Stimulated activated naive CD4-positive, alpha-beta T cell treated with Interleukin-2 at 50 U/mL for 16 hours (primary cell): ENCODE measurements at regions not wholly inside any gene's neighbourhood (a gene's known extent, or its start where the extent isn't known, plus 50 kb on each side); places are given as distances from the start of the nearest gene placed in this dataset.
"Not testable (repeated sequence)": the region's sequence is repeated elsewhere in the genome, so short reads cannot be mapped to it uniquely, and the experiment has no call there.

Experiments used
- DNase-seq: peaks from one replicate; lab custom pipeline; 2025; lab: John Stamatoyannopoulos, UW

GRCh38 chr4:82247629-82248028 lies 126.2 kb downstream of the HNRNPD start:
- no peak for DNase-seq

GRCh38 chr4:82247171-82247570 lies 126.6 kb downstream of the HNRNPD start:
- DNase-seq, result no peak

DNA sequence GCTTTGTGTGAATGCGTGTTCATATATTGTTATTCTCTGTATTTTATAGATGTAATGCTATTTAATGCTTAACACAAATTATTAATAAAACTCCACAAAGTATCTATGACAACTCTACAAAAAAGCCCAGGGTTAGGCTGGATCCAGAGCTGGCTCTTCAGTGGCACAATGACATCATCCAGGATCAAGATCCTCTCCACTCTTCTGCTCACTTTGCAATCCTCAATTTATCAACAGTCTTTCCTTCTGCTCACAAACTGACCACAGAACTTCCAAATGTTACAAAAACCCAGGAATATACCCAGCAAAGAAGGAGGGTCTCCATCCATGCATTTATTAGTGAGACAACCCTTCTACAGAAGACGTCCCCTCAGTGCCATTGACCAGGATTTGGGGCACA lies 132.3 kb downstream of the HNRNPD start:
- DNase-seq, result no peak

- DNase-seq, result no peak
Measured at GRCh38 chr4:82240410-82240809, 133.4 kb downstream of the HNRNPD start.

GRCh38 chr4:82237142-82237541 lies 136.6 kb downstream of the HNRNPD start:
- not testable (repeated sequence) for DNase-seq

GRCh38 chr4:82235346-82235745 lies 138.4 kb downstream of the HNRNPD start:
- DNase-seq, result no peak

DNA sequence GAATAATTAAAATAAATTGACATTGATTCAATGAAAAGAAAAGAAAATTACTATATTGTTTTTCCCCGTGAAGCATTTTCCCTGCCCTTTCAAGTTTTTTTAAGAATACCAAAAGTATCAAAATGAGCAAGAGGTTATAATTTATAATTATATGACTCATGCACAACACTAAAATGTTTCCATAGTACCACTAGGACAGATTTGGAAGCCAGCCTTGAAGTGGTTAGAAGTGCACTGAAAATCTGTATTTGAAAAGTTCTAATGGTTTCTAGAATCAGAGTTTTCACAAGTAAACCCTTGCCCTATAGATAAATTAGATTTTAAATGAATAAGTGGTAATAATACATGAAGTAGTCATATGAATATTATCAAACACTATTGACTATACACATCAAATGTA lies 140.9 kb downstream of the HNRNPD start:
- DNase-seq, result no peak

DNA sequence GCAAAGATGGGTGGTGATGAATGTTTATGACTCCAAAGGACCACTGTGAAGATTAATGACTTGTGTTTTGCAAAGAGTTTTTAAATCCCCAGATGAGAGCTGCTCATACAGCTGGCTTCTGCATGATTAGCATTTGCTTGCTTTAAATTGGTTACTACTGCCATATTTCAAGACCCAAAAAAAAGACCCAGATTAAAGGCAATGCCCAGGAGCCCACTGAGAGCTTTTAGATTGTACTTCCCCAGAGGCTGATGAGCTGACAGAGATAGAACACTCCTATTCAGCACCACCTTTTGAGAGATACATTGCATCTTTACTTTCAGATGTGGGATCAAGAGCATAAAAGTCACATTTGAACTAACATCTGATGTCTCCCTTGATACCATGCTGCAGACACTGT lies 142.0 kb downstream of the HNRNPD start:
- DNase-seq, result no peak

DNA sequence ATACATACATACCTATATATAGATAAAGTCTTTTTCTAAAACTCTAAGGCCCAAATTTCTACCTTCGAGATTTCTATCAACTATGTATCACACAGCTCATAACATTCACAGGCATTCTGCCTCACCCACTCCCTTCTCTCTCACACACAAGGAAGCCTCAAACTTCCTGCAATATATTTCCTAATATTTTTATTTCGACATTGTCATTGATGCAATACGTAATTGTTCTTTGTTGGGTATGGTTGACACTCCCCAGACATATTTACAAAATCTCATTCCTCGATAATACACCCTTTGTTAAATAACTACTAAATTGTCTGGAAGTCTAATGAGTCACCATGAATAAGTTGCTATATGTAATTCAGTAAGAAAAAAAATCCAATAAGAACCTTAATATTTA lies 143.5 kb downstream of the HNRNPD start:
- DNase-seq, result no peak

DNA sequence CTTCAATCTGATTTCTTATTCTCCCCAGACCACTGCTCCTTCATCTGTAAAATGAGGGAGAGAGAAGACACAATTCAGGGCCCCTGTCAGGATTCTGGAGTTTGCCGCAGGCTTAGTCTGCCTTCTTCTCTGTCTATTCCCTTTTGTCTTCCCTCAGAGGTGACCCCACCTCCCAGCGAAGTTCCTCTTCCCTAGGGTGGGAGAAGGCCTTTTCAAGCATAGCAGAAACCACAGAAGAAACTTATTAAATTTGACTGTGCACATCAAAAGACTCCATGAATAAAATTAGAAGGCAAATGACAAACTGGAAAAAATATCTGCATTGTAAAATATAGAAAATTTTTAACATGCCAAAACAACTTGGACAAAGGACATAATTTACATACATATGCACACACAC lies 148.8 kb downstream of the HNRNPD start:
- DNase-seq, result no peak

GRCh38 chr4:82223715-82224114 lies 150.1 kb downstream of the HNRNPD start:
- DNase-seq, result no peak

DNA sequence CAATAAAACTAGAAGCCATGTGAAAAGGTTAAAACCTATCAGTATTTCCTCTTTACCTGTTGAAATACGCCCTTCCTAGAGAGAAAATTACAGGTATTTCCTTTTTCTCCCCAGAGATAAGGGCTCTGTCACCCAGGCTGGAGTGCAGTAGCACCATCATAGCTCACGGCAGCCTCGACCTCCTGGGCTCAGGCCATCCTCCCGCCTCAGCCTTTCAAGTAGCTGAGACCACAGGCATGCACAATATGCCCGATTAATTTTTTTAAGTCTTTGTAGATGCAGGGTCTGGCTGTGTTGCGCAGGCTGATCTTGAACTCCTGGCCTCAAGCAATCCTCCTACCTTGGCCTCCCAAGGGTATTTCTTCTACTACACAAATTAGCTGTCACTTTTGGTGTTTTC lies 154.4 kb downstream of the HNRNPD start:
- DNase-seq, result no peak

- DNase-seq, result no peak
Measured at GRCh38 chr4:82217986-82218715, 155.6 kb downstream of the HNRNPD start.

DNA sequence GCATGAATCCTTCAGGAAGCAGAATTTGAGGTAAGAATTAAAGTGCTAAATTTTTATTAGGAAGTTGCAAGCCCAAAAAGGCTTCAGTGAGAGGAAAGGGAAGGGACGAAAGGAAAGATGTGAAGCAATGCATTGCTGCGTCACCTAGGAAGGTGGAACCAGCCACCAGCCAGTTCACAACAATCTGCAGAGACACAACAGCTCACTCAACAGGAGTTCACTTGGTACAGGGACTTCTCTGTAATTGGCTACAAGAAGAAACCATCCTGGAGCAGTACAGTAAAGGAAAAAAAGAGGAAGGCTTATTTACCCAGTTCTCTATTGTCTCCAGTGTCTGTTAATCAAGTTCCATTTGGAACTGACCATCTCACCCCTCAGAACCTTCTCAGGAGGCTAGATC lies 157.6 kb downstream of the HNRNPD start:
- DNase-seq, result no peak

GRCh38 chr4:82215800-82216199 lies 158.0 kb downstream of the HNRNPD start:
- DNase-seq, result no peak

GRCh38 chr4:82215039-82215438 lies 158.8 kb downstream of the HNRNPD start:
- DNase-seq, result no peak

- DNase-seq, result no peak
Measured at GRCh38 chr4:82213485-82214417, 160.0 kb downstream of the HNRNPD start.

DNA sequence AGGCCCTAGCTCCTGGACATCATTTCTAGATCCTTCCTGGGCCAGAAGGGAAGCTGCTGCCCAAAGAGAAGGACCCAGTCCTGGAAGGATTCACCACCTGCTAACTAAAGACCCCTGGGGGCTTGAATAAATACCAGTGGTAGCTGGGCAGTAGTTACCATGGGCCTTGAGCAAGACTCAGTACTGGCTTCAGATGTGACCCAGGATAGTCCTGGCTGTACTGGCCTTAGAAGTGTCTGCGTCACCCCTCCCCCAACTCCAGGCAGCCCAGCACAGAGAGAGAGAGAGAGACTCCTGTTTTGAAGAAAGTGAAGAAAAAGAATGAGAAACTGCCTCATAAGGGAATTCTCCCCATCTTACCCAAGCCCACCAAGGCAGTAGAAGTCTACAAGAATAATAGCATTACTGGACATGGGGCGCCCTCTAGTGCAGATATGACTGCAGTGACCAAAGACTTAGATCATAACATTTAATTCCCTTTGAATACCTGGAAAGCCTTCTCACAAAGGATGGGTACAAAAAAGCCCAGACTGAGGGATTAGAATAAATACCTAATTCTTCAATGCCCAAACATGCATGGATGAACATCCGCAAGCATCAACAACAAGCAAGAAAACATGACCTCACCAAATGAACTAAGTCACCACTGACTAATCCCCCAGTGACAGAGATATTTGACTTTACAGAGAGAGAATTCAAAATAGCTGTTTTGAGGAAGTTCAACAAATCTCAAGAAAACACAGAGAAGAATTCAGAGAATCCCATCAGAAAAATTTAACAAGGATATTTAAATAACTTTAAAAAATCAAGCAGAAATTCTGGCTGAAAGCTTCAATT lies 171.8 kb downstream of the HNRNPD start:
- peak; percentile 11 for DNase-seq

GRCh38 chr4:82201303-82201702 lies 172.5 kb downstream of the HNRNPD start:
- DNase-seq, result no peak

- DNase-seq, result no peak
Measured at GRCh38 chr4:82200046-82200445, 173.7 kb downstream of the HNRNPD start.

GRCh38 chr4:82194329-82194728 lies 179.5 kb downstream of the HNRNPD start:
- DNase-seq, result no peak

DNA sequence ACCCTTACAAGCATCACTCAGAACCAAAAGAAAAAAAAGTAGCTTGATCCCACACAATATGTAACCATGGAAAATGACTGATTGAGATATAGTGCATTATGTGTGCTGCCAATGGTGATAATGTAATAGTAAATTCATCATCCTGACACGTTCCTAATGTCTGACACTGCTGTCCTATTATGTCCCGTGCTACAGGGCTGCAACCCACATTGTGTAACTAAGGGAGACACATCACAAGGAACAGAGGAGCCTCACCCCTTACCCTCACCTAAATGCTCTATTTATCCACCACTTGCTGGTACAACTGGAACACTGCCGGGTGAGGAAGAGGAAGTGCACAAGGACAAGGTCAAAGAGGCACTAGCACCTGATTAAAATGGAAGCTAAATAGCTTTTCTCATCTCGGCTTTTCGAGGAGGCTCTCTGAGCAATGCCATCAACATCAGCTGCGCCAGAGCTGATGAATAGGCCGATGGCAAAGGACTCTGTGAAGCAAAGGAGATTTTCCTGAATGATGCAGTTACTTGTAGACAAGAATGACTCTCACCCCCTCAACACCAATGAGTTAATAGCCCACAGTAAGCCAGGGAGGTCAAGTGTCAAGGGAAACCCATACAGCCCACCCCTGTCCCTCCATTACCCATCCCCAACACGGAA lies 181.6 kb downstream of the HNRNPD start:
- DNase-seq, result no peak
